Astrocyte (in vitro differentiated cells and primary cell): ENCODE measurements at regions not wholly inside any gene's neighbourhood (a gene's known extent, or its start where the extent isn't known, plus 50 kb on each side); places are given as distances from the start of the nearest gene placed in this dataset.

Experiments
- DNase-seq: peaks from one replicate; pipeline ENCODE4 v3.0.0-alpha.2; 2010; ENCODE audit warnings: low read depth
- FAIRE-seq: peaks from 2 replicates; lab custom pipeline; 2011; peaks lifted over from hg19 to GRCh38; lab: Jason Lieb, UNC
- H2AFZ ChIP-seq: 2 replicates; pipeline ENCODE4 v1.6.0; 2012; ENCODE audit warnings: low read depth, low read length, inconsistent platforms
- H3K27ac ChIP-seq: 2 replicates; pipeline ENCODE4 v1.5.1; 2011; ENCODE audit warnings: low read depth, low read length, inconsistent platforms
- H3K27me3 ChIP-seq: 2 replicates; pipeline ENCODE4 v1.6.0; 2011; ENCODE audit warnings: low read length, inconsistent platforms; ENCODE audit not compliant: insufficient read depth
- H3K36me3 ChIP-seq: 2 replicates; pipeline ENCODE4 v1.5.1; 2011; ENCODE audit warnings: low read length, inconsistent platforms; ENCODE audit not compliant: insufficient read depth
- H3K4me1 ChIP-seq: 2 replicates; pipeline ENCODE4 v1.5.1; 2011; ENCODE audit warnings: low read length, inconsistent platforms; ENCODE audit not compliant: insufficient read depth
- H3K4me2 ChIP-seq: 2 replicates; pipeline ENCODE4 v1.6.0; 2012; ENCODE audit warnings: low read length, inconsistent platforms
- H3K4me3 ChIP-seq: 2 replicates; pipeline ENCODE4 v1.5.1; 2011; ENCODE audit warnings: low read depth, mild to moderate bottlenecking, low read length, inconsistent platforms; ENCODE audit not compliant: insufficient read depth
- H3K79me2 ChIP-seq: 2 replicates; pipeline ENCODE4 v1.6.0; 2012; ENCODE audit warnings: mild to moderate bottlenecking, low read length, inconsistent platforms; ENCODE audit not compliant: insufficient read depth
- H3K9ac ChIP-seq: 2 replicates; pipeline ENCODE4 v1.6.0; 2012; ENCODE audit warnings: mild to moderate bottlenecking, low read length, inconsistent platforms
- H3K9me3 ChIP-seq: 2 replicates; pipeline ENCODE4 v1.5.1; 2012; ENCODE audit warnings: low read depth, mild to moderate bottlenecking, low read length, inconsistent platforms; ENCODE audit not compliant: insufficient read depth
- H4K20me1 ChIP-seq: 2 replicates; pipeline ENCODE4 v1.6.0; 2012; ENCODE audit warnings: low read length, inconsistent platforms; ENCODE audit not compliant: insufficient read depth
- H3K27ac Mint-ChIP-seq: one replicate; pipeline ENCODE4 v1.8.0; 2021; ENCODE audit warnings: mild to moderate bottlenecking, mixed read lengths; ENCODE audit not compliant: unreplicated experiment
- H3K27me3 Mint-ChIP-seq: one replicate; pipeline ENCODE4 v1.8.0; 2021; ENCODE audit warnings: low read depth, mixed read lengths; ENCODE audit not compliant: unreplicated experiment
- H3K36me3 Mint-ChIP-seq: one replicate; pipeline ENCODE4 v1.8.0; 2021; ENCODE audit warnings: low read depth, mixed read lengths; ENCODE audit not compliant: unreplicated experiment
- H3K4me1 Mint-ChIP-seq: one replicate; pipeline ENCODE4 v1.8.0; 2021; ENCODE audit warnings: low read depth, mixed read lengths; ENCODE audit not compliant: unreplicated experiment
- H3K4me3 Mint-ChIP-seq: one replicate; pipeline ENCODE4 v1.8.0; 2021; ENCODE audit warnings: mild to moderate bottlenecking, moderate library complexity, mixed read lengths; ENCODE audit not compliant: unreplicated experiment
- H3K9me3 Mint-ChIP-seq: one replicate; pipeline ENCODE4 v1.8.0; 2021; ENCODE audit warnings: mild to moderate bottlenecking, mixed read lengths; ENCODE audit not compliant: unreplicated experiment
- EZH2 ChIP-seq: IDR thresholded peaks from 2 replicates; pipeline ENCODE4 v1.6.1; 2012; ENCODE audit warnings: mild to moderate bottlenecking, low read length, inconsistent platforms; ENCODE audit not compliant: insufficient read depth
- TF ChIP-seq, protein P1 (sequence below): IDR thresholded peaks from 2 replicates; pipeline ENCODE4 v1.5.1; 2011; ENCODE audit warnings: low read depth, mild to moderate bottlenecking, inconsistent platforms, low read length, moderate library complexity; ENCODE audit not compliant: insufficient read depth

- H3K36me3 Mint-ChIP-seq: no peaks in the 10 kb centered on the region
- no peaks in the 10 kb centered on the region for H3K4me1 ChIP-seq
- H3K4me3 ChIP-seq: no peak overlapping the region
- H3K9me3 Mint-ChIP-seq: no peaks in the 10 kb centered on the region
- no peaks in the 10 kb centered on the region for H3K27me3 Mint-ChIP-seq
- FAIRE-seq (no peak), DNase-seq (no peak)
- no peak overlapping the region for H2AFZ ChIP-seq
- H4K20me1 ChIP-seq: no peaks in the 10 kb centered on the region
- H3K36me3 ChIP-seq: no peaks in the 10 kb centered on the region
- H3K9me3 ChIP-seq: peaks cover 5% of the 10 kb centered on the region
- no peaks in the 10 kb centered on the region for H3K4me1 Mint-ChIP-seq
- no peaks in the 10 kb centered on the region for H3K27me3 ChIP-seq
- H3K27ac ChIP-seq: no peak overlapping the region
- H3K79me2 ChIP-seq: no peaks in the 10 kb centered on the region
- TF ChIP-seq, protein P1, sequence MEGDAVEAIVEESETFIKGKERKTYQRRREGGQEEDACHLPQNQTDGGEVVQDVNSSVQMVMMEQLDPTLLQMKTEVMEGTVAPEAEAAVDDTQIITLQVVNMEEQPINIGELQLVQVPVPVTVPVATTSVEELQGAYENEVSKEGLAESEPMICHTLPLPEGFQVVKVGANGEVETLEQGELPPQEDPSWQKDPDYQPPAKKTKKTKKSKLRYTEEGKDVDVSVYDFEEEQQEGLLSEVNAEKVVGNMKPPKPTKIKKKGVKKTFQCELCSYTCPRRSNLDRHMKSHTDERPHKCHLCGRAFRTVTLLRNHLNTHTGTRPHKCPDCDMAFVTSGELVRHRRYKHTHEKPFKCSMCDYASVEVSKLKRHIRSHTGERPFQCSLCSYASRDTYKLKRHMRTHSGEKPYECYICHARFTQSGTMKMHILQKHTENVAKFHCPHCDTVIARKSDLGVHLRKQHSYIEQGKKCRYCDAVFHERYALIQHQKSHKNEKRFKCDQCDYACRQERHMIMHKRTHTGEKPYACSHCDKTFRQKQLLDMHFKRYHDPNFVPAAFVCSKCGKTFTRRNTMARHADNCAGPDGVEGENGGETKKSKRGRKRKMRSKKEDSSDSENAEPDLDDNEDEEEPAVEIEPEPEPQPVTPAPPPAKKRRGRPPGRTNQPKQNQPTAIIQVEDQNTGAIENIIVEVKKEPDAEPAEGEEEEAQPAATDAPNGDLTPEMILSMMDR: no peak
- TF ChIP-seq EZH2: no peak
- H3K9ac ChIP-seq: no peak overlapping the region
- no peak overlapping the region for H3K4me2 ChIP-seq
- H3K27ac Mint-ChIP-seq: no peak overlapping the region
- no peak overlapping the region for H3K4me3 Mint-ChIP-seq
Measured at GRCh38 chr5:152218694-152219093, 186.4 kb downstream of the NMUR2 start.

DNA sequence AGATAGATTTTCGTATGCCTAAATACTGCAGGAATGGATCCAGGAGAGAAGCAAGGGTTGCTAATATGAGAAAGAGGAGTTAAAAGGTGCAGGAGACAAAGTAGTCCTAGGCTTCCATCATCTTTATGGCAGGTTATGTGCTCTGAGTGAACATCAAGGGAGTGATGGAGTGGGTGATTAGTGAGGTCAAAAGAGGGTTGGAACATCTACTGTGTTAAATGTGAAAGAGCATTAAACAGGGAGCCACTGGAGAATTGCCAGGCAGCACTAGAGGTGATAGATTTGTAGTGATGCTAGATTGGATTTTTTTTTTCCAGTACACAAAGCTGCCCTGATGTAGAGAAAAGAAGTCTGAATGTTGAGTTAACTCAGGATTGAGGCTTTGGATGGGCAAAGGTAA is 199.3 kb downstream of the NMUR2 start:
- no peaks in the 10 kb centered on the region for H3K4me1 Mint-ChIP-seq
- no peaks in the 10 kb centered on the region for H3K36me3 Mint-ChIP-seq
- Histone ChIP-seq H3K27me3 (no peaks in the 10 kb centered on the region), H3K4me2 (no peak overlapping the region), H3K79me2 (no peaks in the 10 kb centered on the region), H3K9me3 (no peaks in the 10 kb centered on the region), H2AFZ (no peak overlapping the region), H3K9ac (no peak overlapping the region), H3K27ac (no peak overlapping the region), H4K20me1 (no peaks in the 10 kb centered on the region), H3K4me1 (no peaks in the 10 kb centered on the region), H3K4me3 (no peak overlapping the region), H3K36me3 (no peaks in the 10 kb centered on the region)
- no peaks in the 10 kb centered on the region for H3K27me3 Mint-ChIP-seq
- H3K9me3 Mint-ChIP-seq: no peaks in the 10 kb centered on the region
- DNase-seq: no peak
- no peak overlapping the region for H3K4me3 Mint-ChIP-seq
- no peak overlapping the region for H3K27ac Mint-ChIP-seq
- FAIRE-seq: no peak
- no peak for TF ChIP-seq EZH2
- TF ChIP-seq, protein P1: no peak

DNA sequence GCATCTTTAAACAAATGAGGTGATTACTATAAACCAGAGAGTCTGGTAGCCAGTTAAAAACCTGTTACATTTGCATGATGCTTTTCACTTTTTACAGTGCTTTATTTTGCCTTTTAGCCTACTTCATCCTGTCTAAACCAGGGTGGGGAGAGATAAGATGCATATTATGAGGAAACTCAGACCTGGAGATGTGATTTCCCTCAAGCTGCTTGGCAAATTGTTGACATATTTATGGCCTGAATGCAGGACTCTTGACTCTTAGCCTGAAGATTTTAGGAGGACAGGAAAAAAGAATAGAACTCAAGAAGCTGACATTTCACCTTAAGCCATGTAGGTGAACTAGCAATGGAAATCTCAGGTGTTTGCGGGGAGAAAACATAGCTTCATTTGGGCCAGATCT is 202.8 kb downstream of the NMUR2 start:
- no peak overlapping the region for H3K4me3 ChIP-seq
- no peaks in the 10 kb centered on the region for H3K27me3 ChIP-seq
- H3K4me1 ChIP-seq: no peaks in the 10 kb centered on the region
- no peak overlapping the region for H3K4me3 Mint-ChIP-seq
- no peak overlapping the region for H3K9ac ChIP-seq
- H2AFZ ChIP-seq: no peak overlapping the region
- H3K4me2 ChIP-seq: no peak overlapping the region
- H3K9me3 ChIP-seq: no peaks in the 10 kb centered on the region
- DNase-seq (no peak), FAIRE-seq (no peak)
- H3K79me2 ChIP-seq: no peaks in the 10 kb centered on the region
- H3K27me3 Mint-ChIP-seq: peaks cover 3% of the 10 kb centered on the region
- TF ChIP-seq, protein P1: no peak
- no peak for TF ChIP-seq EZH2
- no peaks in the 10 kb centered on the region for H3K4me1 Mint-ChIP-seq
- no peak overlapping the region for H3K27ac Mint-ChIP-seq
- no peaks in the 10 kb centered on the region for H3K9me3 Mint-ChIP-seq
- no peaks in the 10 kb centered on the region for H4K20me1 ChIP-seq
- no peaks in the 10 kb centered on the region for H3K36me3 Mint-ChIP-seq
- H3K36me3 ChIP-seq: no peaks in the 10 kb centered on the region
- H3K27ac ChIP-seq: no peak overlapping the region
